ENCODE measurements at regions not wholly inside any gene's neighbourhood (a gene's known extent, or its start where the extent isn't known, plus 50 kb on each side); places are given as distances from the start of the nearest gene placed in this dataset.

DNA sequence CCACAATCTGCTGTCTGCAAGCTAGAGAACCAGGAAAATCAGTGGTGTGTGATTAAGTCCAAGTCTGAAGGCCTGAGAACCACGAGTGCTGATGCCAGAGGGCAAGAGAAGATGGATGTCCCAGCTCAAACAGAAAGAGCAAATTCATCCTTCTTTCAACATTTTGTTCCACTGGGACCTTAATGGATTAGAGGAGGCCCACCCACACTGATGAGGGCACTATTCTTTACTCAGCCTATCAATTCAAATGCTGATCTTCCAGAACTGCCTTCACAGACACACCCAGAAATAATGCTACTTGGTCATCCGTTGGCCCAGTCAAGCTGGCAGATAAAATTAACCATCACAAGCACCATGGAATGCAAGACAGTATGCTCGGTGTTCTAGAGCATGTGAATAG lies 226.6 kb upstream of the SASH1 start:
- TF ChIP-seq, protein P1, sequence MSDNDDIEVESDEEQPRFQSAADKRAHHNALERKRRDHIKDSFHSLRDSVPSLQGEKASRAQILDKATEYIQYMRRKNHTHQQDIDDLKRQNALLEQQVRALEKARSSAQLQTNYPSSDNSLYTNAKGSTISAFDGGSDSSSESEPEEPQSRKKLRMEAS (IDR thresholded peaks at IDR 0.05; ENCODE audit: low read depth, low read length), result no peak
- no peak for TF ChIP-seq POLR2A (IDR thresholded peaks at IDR 0.05; ENCODE audit: extremely low read depth, insufficient read length)
- no peak for TF ChIP-seq MYC (IDR thresholded peaks at IDR 0.05; ENCODE audit: low read depth, low read length)
- TF ChIP-seq, protein P2, sequence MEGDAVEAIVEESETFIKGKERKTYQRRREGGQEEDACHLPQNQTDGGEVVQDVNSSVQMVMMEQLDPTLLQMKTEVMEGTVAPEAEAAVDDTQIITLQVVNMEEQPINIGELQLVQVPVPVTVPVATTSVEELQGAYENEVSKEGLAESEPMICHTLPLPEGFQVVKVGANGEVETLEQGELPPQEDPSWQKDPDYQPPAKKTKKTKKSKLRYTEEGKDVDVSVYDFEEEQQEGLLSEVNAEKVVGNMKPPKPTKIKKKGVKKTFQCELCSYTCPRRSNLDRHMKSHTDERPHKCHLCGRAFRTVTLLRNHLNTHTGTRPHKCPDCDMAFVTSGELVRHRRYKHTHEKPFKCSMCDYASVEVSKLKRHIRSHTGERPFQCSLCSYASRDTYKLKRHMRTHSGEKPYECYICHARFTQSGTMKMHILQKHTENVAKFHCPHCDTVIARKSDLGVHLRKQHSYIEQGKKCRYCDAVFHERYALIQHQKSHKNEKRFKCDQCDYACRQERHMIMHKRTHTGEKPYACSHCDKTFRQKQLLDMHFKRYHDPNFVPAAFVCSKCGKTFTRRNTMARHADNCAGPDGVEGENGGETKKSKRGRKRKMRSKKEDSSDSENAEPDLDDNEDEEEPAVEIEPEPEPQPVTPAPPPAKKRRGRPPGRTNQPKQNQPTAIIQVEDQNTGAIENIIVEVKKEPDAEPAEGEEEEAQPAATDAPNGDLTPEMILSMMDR (IDR thresholded peaks at IDR 0.05; ENCODE audit: low read depth, low read length), result no peak
- no peak overlapping the region for H3K4me3 ChIP-seq (ENCODE audit: low read depth, low read length)
- no peak for DNase-seq (ENCODE audit: low read depth)

DNA sequence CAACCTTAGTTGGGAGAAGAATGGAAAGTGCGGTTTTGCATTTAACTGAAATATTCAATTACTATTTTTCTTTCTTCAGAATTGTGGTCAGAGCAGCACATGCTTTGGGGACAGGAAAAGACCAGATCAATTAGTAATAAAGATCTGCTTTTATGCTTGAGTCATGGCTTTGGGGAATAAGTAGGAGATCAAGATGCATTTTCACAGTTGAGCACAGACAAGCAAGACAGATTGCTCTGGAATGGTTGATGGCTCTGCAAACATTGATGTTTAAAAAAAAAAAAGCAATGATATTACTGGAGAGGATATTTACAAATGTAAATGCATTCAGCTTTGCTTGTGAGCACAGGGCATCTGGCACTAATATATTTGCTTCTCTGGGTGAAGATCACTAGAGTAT lies 224.4 kb upstream of the SASH1 start:
- DNase-seq (ENCODE audit: low read depth), result no peak
- H3K4me3 ChIP-seq (ENCODE audit: low read depth, low read length), result no peak overlapping the region
- no peak for TF ChIP-seq MYC (IDR thresholded peaks at IDR 0.05; ENCODE audit: low read depth, low read length)
- TF ChIP-seq, protein P1 (IDR thresholded peaks at IDR 0.05; ENCODE audit: low read depth, low read length), result no peak

DNA sequence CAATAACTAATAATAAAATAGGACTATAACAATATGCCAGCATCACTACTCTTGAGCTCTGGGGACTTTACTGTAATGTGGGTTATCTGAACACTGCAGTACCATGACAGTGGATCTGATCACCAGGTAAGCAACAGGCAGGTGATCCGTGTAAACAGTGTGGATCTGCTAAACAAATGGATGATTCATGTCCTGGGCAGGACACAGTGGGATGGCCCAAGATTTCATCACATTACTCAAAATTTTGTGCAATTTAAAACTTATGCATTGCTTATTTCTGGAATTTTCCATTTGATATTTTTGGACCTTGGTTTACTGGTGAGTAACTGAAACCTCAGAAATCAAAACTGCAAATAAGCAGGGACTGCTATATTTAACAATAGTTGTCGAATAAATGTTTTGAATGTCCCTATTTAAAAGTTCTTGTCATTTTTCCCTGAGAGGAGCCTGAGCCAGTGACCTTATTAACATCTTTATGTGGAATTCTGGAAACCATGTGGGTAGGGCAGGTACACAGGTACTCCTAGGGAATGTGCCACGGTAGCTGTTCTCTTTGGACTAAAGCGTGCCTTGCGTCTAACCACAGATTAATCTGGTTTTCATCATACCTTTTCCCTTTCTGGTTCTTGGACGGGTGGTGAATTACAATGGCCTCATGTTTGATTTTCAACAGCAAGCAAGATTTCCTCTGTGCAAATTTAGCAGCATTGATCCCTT lies 214.5 kb upstream of the SASH1 start:
- TF ChIP-seq, protein P1 (IDR thresholded peaks at IDR 0.05; ENCODE audit: low read depth, low read length), result no peak
- TF ChIP-seq, protein P2 (IDR thresholded peaks at IDR 0.05; ENCODE audit: low read depth, low read length), result no peak
- no peak for TF ChIP-seq MYC (IDR thresholded peaks at IDR 0.05; ENCODE audit: low read depth, low read length)
- no peak for TF ChIP-seq POLR2A (IDR thresholded peaks at IDR 0.05; ENCODE audit: extremely low read depth, insufficient read length)
- DNase-seq (ENCODE audit: low read depth), result no peak
- H3K4me3 ChIP-seq (ENCODE audit: low read depth, low read length), result no peak overlapping the region

DNA sequence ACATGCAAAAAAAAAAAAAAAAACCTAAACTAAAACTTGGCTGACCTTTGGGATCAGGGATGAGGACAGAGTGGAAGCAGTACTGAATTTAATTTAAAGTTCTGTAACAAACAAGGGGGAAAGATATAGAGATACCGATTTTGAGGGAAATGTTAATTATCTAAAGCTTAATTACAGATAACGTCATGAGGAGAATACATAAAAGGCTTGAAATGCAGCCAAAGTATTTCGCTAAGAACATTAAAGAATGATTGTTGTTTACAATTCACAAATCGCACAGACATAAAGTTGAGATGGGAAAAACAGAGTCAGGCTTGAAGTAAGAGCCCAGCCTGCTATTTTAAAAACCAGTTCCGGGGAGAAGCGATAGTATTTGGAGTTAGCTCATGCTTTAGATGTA lies 208.0 kb upstream of the SASH1 start:
- H3K4me3 ChIP-seq (ENCODE audit: low read depth, low read length), result no peak overlapping the region
- TF ChIP-seq POLR2A (IDR thresholded peaks at IDR 0.05; ENCODE audit: extremely low read depth, insufficient read length) (no peak), MYC (IDR thresholded peaks at IDR 0.05; ENCODE audit: low read depth, low read length) (no peak)
- TF ChIP-seq, protein P1 (IDR thresholded peaks at IDR 0.05; ENCODE audit: low read depth, low read length), result no peak
- TF ChIP-seq, protein P2 (IDR thresholded peaks at IDR 0.05; ENCODE audit: low read depth, low read length), result no peak
- no peak for DNase-seq (ENCODE audit: low read depth)

DNA sequence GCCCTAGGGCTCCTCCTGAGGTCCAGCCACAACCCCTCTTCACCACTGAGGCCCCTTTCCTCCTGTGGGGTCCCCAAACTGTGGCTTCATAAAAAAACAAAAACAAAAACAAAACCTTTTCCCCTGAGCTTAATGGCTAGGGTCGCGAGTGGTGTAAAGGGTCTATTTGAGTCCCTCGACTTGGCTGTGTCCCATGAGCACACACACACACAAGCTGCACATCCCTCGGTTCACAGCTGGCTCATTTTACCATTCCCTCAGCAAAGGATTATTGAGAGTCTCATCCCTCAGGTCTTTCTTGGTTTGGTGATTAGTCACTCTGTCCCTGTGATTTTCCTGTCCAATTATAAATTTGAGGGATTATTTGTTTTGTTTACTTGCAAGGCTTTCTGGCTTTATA lies 206.1 kb upstream of the SASH1 start:
- no peak overlapping the region for H3K4me3 ChIP-seq (ENCODE audit: low read depth, low read length)
- no peak for DNase-seq (ENCODE audit: low read depth)
- no peak for TF ChIP-seq MYC (IDR thresholded peaks at IDR 0.05; ENCODE audit: low read depth, low read length)

DNA sequence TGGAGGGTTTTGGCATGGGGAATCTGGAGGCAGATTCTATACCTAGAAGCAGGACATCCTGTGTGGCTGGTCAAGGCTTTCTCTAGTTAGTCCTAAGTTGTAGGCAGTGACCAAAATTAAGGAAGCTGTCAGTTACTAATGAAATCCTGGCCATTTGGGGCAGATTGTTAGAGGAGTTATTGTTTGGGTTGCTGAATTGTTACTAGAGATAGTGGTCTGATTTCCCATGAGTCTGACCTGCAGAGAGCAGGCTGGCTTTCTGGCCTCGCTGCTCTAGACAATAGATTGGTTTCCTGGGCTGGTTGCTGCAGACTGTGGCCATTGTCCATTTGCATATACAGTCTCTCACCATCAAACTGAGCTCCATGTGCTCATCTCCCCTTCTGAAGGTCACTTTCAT lies 205.0 kb upstream of the SASH1 start:
- DNase-seq (ENCODE audit: low read depth), result no peak
- H3K4me3 ChIP-seq (ENCODE audit: low read depth, low read length), result no peak overlapping the region
- TF ChIP-seq MYC (IDR thresholded peaks at IDR 0.05; ENCODE audit: low read depth, low read length), result no peak
- no peak for TF ChIP-seq POLR2A (IDR thresholded peaks at IDR 0.05; ENCODE audit: extremely low read depth, insufficient read length)
- TF ChIP-seq, protein P2 (IDR thresholded peaks at IDR 0.05; ENCODE audit: low read depth, low read length), result no peak
- TF ChIP-seq, protein P1 (IDR thresholded peaks at IDR 0.05; ENCODE audit: low read depth, low read length), result no peak

DNA sequence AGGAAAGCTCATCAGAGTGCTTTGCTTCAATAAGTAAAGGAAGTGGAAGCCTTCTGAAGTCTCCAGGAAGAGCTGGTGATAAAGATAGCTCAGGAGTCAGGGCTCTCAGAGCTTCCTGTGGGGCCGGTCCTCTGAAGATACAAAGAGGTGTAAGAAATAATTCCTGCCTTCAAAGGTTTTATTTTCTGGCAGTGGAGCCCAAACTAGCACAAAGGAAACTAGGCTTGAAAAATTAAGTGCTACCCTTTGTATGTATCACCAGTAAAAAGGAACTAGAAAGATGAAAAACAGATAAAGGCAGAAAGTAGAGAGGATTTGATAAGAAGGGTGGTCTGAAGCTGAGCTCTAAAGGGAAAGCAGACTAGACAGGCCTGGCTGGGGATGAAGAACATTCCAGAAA lies 204.1 kb upstream of the SASH1 start:
- H3K4me3 ChIP-seq (ENCODE audit: low read depth, low read length), result no peak overlapping the region
- TF ChIP-seq POLR2A (IDR thresholded peaks at IDR 0.05; ENCODE audit: extremely low read depth, insufficient read length), result no peak
- TF ChIP-seq, protein P1 (IDR thresholded peaks at IDR 0.05; ENCODE audit: low read depth, low read length), result no peak
- TF ChIP-seq, protein P2 (IDR thresholded peaks at IDR 0.05; ENCODE audit: low read depth, low read length), result no peak
- no peak for TF ChIP-seq MYC (IDR thresholded peaks at IDR 0.05; ENCODE audit: low read depth, low read length)
- DNase-seq (ENCODE audit: low read depth), result no peak
